ENCODE measurements at regions not wholly inside any gene's neighbourhood (a gene's known extent, or its start where the extent isn't known, plus 50 kb on each side); places are given as distances from the start of the nearest gene placed in this dataset.

GRCh38 chr4:123749383-123749782 is 352.8 kb downstream of the SPRY1 start:
- DNase-seq (ENCODE audit: extremely low read depth in 1 of 11, low read depth in 9 of 11, low spot score in 4 of 11) = no peak

- DNase-seq (ENCODE audit: extremely low read depth in 1 of 11, low read depth in 9 of 11, low spot score in 4 of 11) = peak in 5 of 11 donors; percentile 23 to 46 (median 29)
These were observed 353.4 kb downstream of the SPRY1 start for GRCh38 chr4:123750044-123750443.

GRCh38 chr4:123755655-123756054 is 359.1 kb downstream of the SPRY1 start:
- DNase-seq (ENCODE audit: extremely low read depth in 1 of 11, low read depth in 9 of 11, low spot score in 4 of 11) = no peak

GRCh38 chr4:123767806-123768205 is 371.2 kb downstream of the SPRY1 start:
- no peak for DNase-seq (ENCODE audit: extremely low read depth in 1 of 11, low read depth in 9 of 11, low spot score in 4 of 11)

- no peak for DNase-seq (ENCODE audit: extremely low read depth in 1 of 11, low read depth in 9 of 11, low spot score in 4 of 11)
These were observed 374.3 kb downstream of the SPRY1 start for GRCh38 chr4:123770884-123771283.

GRCh38 chr4:123776267-123776666 is 379.7 kb downstream of the SPRY1 start:
- no peak for DNase-seq (ENCODE audit: extremely low read depth in 1 of 11, low read depth in 9 of 11, low spot score in 4 of 11)

- DNase-seq (ENCODE audit: extremely low read depth in 1 of 11, low read depth in 9 of 11, low spot score in 4 of 11) = no peak
These were observed 380.8 kb downstream of the SPRY1 start for GRCh38 chr4:123777373-123777772.

- DNase-seq (ENCODE audit: extremely low read depth in 1 of 11, low read depth in 9 of 11, low spot score in 4 of 11) = no peak
These were observed 386.7 kb downstream of the SPRY1 start for GRCh38 chr4:123783151-123783790.

- no peak for DNase-seq (ENCODE audit: extremely low read depth in 1 of 11, low read depth in 9 of 11, low spot score in 4 of 11)
These were observed 387.3 kb downstream of the SPRY1 start for GRCh38 chr4:123783921-123784320.

GRCh38 chr4:123784626-123785025 is 388.0 kb downstream of the SPRY1 start:
- no peak for DNase-seq (ENCODE audit: extremely low read depth in 1 of 11, low read depth in 9 of 11, low spot score in 4 of 11)

GRCh38 chr4:123785538-123785937 is 388.9 kb downstream of the SPRY1 start:
- no peak for DNase-seq (ENCODE audit: extremely low read depth in 1 of 11, low read depth in 9 of 11, low spot score in 4 of 11)

- peak in 2 of 11 donors; percentile 25 to 39 for DNase-seq (ENCODE audit: extremely low read depth in 1 of 11, low read depth in 9 of 11, low spot score in 4 of 11)
These were observed 389.7 kb downstream of the SPRY1 start for GRCh38 chr4:123786163-123786915.

- peak in 10 of 11 donors; percentile 35 to 72 (median 60) for DNase-seq (ENCODE audit: extremely low read depth in 1 of 11, low read depth in 9 of 11, low spot score in 4 of 11)
These were observed 390.3 kb downstream of the SPRY1 start for GRCh38 chr4:123786920-123787319.

- DNase-seq (ENCODE audit: extremely low read depth in 1 of 11, low read depth in 9 of 11, low spot score in 4 of 11) = no peak
These were observed 391.0 kb downstream of the SPRY1 start for GRCh38 chr4:123787512-123788080.

- no peak for DNase-seq (ENCODE audit: extremely low read depth in 1 of 11, low read depth in 9 of 11, low spot score in 4 of 11)
These were observed 392.0 kb downstream of the SPRY1 start for GRCh38 chr4:123788577-123788976.

GRCh38 chr4:123790681-123791080 is 394.1 kb downstream of the SPRY1 start:
- DNase-seq (ENCODE audit: extremely low read depth in 1 of 11, low read depth in 9 of 11, low spot score in 4 of 11) = no peak

- DNase-seq (ENCODE audit: extremely low read depth in 1 of 11, low read depth in 9 of 11, low spot score in 4 of 11) = no peak
These were observed 405.6 kb downstream of the SPRY1 start for GRCh38 chr4:123802082-123802645.

- no peak for DNase-seq (ENCODE audit: extremely low read depth in 1 of 11, low read depth in 9 of 11, low spot score in 4 of 11)
These were observed 406.3 kb downstream of the SPRY1 start for GRCh38 chr4:123802933-123803332.

GRCh38 chr4:123804196-123804721 is 407.7 kb downstream of the SPRY1 start:
- no peak for DNase-seq (ENCODE audit: extremely low read depth in 1 of 11, low read depth in 9 of 11, low spot score in 4 of 11)

- DNase-seq (ENCODE audit: extremely low read depth in 1 of 11, low read depth in 9 of 11, low spot score in 4 of 11) = no peak
These were observed 409.5 kb downstream of the SPRY1 start for GRCh38 chr4:123806056-123806455.

Data from renal cortex interstitium (tissue), 11 donors.